ENCODE measurements at regions not wholly inside any gene's neighbourhood (a gene's known extent, or its start where the extent isn't known, plus 50 kb on each side); places are given as distances from the start of the nearest gene placed in this dataset.

- TF ChIP-seq CHD2 (IDR thresholded peaks at IDR 0.05; ENCODE audit: borderline replicate concordance, low read depth, low read length), result no peak
- TF ChIP-seq ASH2L (IDR thresholded peaks at IDR 0.05; ENCODE audit: borderline replicate concordance, low read depth), result no peak
- no peak for TF ChIP-seq DPF2 (IDR thresholded peaks at IDR 0.05)
- TF ChIP-seq ZBTB4 (CRISPR knock-in tag; IDR thresholded peaks at IDR 0.05), result no peak
- no peak for TF ChIP-seq NFYA (IDR thresholded peaks at IDR 0.05; ENCODE audit: borderline replicate concordance, low read depth, low read length)
- TF ChIP-seq ATF3 (IDR thresholded peaks at IDR 0.05; ENCODE audit: borderline replicate concordance, extremely low read depth, low read depth, low read length), result no peak
- TF ChIP-seq ATF2 (IDR thresholded peaks at IDR 0.05; ENCODE audit: low read length), result no peak
- TF ChIP-seq EZH2 (IDR thresholded peaks at IDR 0.05; ENCODE audit: borderline replicate concordance, control insufficient read depth, low read depth, low read length), result no peak
- TF ChIP-seq CTCF (IDR thresholded peaks at IDR 0.05 in 2 of 3, conservative IDR thresholded peaks at IDR 0.05 in 1 of 3; ENCODE audit: control insufficient read depth in 2 of 3, extremely low read depth in 1 of 3, insufficient read depth in 1 of 3, low read depth in 3 of 3, low read length in 3 of 3), result no peak
- no peak for TF ChIP-seq TCF3 (IDR thresholded peaks at IDR 0.05; ENCODE audit: borderline replicate concordance, insufficient read depth, low read depth, low read length)
- no peak for TF ChIP-seq TBL1XR1 (IDR thresholded peaks at IDR 0.05; ENCODE audit: low read depth, low read length)
- no peak for TF ChIP-seq CBX5 (IDR thresholded peaks at IDR 0.05; ENCODE audit: low read depth)
- no peak for TF ChIP-seq REST (IDR thresholded peaks at IDR 0.05; ENCODE audit: low read depth, low read length)
Observed at GRCh38 chr18:37659906-37660305, 94.3 kb upstream of the CELF4 start.

Data from GM12878 (cell line).